Keratinocyte (primary cell): ENCODE measurements at regions not wholly inside any gene's neighbourhood (a gene's known extent, or its start where the extent isn't known, plus 50 kb on each side); places are given as distances from the start of the nearest gene placed in this dataset.

Experiments used
- CTCF ChIP-seq, 3 experiments: IDR thresholded peaks in 1 of 3; conservative IDR thresholded peaks in 1 of 3; optimal IDR thresholded peaks in 1 of 3; 2 replicates in 2 of 3; 3 replicates in 1 of 3; pipeline versions ENCODE3 to v1.5.1; 2011; ENCODE audit warnings: low read length in 3 of 3, mild to moderate bottlenecking in 3 of 3, moderate library complexity in 2 of 3, control low read depth in 1 of 3, inconsistent platforms in 1 of 3; ENCODE audit not compliant: insufficient read depth in 2 of 3; ENCODE audit errors: extremely low read depth in 1 of 3
- EZH2 ChIP-seq: IDR thresholded peaks from one replicate; pipeline ENCODE4 v1.6.1; 2012; ENCODE audit warnings: inconsistent platforms, mild to moderate bottlenecking, low read length, moderate library complexity

GRCh38 chr2:228642861-228643260 is 461.4 kb upstream of the SPHKAP start:
- no peak for TF ChIP-seq CTCF (optimal IDR thresholded peaks at IDR 0.05 in 1 of 3, IDR thresholded peaks at IDR 0.05 in 1 of 3, conservative IDR thresholded peaks at IDR 0.05 in 1 of 3; ENCODE audit: extremely low read depth in 1 of 3, insufficient read depth in 2 of 3, low read length in 3 of 3)
- TF ChIP-seq EZH2: no peak
